Astrocyte of the spinal cord (primary cell): ENCODE measurements at regions not wholly inside any gene's neighbourhood (a gene's known extent, or its start where the extent isn't known, plus 50 kb on each side); places are given as distances from the start of the nearest gene placed in this dataset.
"Not testable (repeated sequence)": the region's sequence is repeated elsewhere in the genome, so short reads cannot be mapped to it uniquely, and the experiment has no call there.

Experiments
- DNase-seq: peaks from one replicate; pipeline ENCODE4 v3.0.0; 2011; ENCODE audit warnings: low read depth, low spot score
- H3K4me3 ChIP-seq: 2 replicates; pipeline ENCODE4 v1.5.1; 2011; ENCODE audit warnings: low read depth, mild to moderate bottlenecking, low read length, moderate library complexity
- in situ Hi-C: cut with HindIII; loops from 2 replicates; pipeline ENCODE4 v1.10.0; 2017; ENCODE audit warnings: low sequenced_read_pairs
- TF ChIP-seq, protein P1 (sequence below): IDR thresholded peaks from 2 replicates; pipeline ENCODE4 v1.5.1; 2012; ENCODE audit warnings: low read depth, mild to moderate bottlenecking, low read length, inconsistent platforms

DNA sequence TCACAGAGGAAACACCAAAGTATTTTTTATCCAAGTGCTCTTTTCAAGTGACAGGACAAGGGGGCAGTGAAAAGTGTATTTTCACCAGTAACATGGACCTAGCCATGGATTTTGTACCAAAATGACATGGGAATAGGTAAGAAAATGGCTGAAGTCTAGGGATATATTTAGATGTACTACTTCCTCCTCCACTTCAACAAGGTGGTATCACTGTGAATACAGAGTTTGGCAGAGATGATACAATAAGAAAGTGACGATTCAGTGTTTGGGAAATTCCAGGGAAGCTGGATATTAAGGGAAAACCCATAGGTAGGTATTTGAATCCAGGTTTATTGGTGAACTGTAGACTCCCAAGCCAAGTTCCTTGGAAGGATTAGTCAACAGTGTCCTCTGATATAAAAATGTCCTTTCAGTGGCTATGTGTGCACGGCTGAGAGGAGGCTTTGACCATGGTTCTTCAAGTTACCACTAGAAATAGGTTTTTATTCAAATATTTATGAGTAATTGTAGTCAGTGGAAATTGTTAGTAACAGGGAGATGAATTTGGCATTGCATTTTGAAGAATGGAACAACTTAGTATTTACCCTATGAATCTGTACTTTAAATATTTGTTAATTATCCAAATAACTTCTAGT, 356.0 kb upstream of the CITED2 start:
- in situ Hi-C loops = no loop called here
- TF ChIP-seq, protein P1, sequence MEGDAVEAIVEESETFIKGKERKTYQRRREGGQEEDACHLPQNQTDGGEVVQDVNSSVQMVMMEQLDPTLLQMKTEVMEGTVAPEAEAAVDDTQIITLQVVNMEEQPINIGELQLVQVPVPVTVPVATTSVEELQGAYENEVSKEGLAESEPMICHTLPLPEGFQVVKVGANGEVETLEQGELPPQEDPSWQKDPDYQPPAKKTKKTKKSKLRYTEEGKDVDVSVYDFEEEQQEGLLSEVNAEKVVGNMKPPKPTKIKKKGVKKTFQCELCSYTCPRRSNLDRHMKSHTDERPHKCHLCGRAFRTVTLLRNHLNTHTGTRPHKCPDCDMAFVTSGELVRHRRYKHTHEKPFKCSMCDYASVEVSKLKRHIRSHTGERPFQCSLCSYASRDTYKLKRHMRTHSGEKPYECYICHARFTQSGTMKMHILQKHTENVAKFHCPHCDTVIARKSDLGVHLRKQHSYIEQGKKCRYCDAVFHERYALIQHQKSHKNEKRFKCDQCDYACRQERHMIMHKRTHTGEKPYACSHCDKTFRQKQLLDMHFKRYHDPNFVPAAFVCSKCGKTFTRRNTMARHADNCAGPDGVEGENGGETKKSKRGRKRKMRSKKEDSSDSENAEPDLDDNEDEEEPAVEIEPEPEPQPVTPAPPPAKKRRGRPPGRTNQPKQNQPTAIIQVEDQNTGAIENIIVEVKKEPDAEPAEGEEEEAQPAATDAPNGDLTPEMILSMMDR = no peak
- DNase-seq = no peak
- no peak overlapping the region for H3K4me3 ChIP-seq

DNA sequence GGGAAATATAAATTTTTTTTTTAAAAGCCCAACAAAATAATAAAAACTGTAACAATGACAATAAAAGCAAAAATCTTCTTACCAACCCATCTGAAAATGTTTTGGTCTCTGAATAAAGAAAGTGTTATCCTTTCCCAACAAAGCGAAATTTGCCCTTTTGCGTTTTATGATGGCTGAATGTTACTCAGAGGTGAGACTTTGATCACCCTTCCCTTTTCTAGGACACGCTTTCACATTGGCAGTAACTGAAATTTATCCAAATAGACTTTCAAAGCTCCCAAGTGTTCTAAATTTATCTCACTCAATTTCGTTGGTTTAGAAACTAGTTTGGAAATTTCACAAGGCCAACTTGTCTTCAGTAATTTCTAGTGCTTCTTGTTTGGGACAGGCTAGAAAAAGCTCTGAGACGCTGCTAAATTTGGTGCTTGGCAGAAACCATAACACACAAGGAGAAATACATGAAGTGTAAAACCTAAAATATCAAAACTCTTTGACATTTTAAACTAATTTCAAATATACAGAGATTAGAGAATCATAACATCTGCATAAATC, 354.5 kb upstream of the CITED2 start:
- TF ChIP-seq, protein P1 = no peak
- H3K4me3 ChIP-seq = no peak overlapping the region
- DNase-seq = no peak
- in situ Hi-C loops = no loop called here

DNA sequence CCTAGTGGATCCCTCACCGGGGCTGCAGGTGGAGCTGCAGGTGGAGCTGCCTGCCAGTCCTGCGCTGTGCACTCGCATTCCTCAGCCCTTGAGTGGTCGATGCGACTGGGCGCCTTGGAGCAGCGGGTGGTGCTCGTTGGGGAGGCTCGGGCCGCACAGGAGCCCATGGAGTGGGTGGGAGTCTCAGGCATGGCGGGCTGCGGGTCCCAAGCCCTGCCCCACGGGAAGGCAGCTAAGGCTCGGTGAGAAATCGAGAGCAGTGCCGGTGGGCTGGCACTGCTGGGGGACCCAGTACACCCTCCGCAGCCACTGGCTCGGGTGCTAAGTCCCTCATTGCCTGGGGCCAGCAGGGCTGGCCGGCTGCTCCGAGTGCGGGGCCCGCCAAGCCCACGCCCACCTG, 351.8 kb upstream of the CITED2 start:
- DNase-seq, in situ Hi-C loops: not testable (repeated sequence)

DNA sequence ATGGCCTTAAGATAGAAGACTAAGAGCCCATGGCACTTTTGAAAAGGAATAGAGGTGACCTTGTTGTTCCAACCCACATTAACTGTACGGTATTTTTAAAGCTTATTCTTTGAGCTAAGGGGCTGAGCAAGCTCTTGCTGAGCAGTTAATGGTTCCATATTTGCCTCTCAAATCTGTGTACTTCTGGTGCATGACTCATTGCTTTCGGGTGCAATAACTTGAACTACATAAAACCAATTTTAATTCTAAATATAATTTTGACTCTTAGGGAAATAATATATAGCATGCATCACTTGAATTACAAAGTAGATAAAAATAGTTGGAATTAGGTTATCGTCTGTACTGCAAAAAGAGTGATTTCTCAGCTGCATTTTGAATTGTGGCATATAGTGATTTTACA, 348.1 kb upstream of the CITED2 start:
- no peak overlapping the region for H3K4me3 ChIP-seq
- TF ChIP-seq, protein P1 = no peak
- DNase-seq = peak; percentile 24
- in situ Hi-C loops = no loop called here

More for the DNA sequence above, 351.8 kb upstream of the CITED2 start:
- not testable (repeated sequence) for H3K4me3 ChIP-seq

DNA sequence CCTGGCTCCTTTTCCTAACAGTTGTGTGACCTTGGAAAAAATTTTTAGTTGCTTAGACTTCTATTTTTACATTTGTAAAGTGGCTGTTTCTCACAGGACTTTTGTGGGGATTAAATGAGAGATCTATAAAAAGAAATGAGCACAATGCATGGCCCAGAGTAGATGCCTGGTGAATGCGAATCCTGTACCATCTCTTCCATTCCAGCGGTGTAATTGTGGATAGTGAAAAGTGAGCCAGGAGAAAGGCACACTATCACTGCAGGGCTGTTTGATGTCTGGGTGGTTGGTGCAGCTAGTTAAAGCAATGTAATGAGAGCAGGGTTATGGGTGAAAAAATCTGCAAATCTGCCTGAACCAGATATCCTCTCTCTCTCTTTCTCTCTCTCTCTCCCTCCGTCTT, 347.5 kb upstream of the CITED2 start:
- DNase-seq = no peak
- in situ Hi-C loops = no loop called here
- no peak overlapping the region for H3K4me3 ChIP-seq
- TF ChIP-seq, protein P1 = no peak

DNA sequence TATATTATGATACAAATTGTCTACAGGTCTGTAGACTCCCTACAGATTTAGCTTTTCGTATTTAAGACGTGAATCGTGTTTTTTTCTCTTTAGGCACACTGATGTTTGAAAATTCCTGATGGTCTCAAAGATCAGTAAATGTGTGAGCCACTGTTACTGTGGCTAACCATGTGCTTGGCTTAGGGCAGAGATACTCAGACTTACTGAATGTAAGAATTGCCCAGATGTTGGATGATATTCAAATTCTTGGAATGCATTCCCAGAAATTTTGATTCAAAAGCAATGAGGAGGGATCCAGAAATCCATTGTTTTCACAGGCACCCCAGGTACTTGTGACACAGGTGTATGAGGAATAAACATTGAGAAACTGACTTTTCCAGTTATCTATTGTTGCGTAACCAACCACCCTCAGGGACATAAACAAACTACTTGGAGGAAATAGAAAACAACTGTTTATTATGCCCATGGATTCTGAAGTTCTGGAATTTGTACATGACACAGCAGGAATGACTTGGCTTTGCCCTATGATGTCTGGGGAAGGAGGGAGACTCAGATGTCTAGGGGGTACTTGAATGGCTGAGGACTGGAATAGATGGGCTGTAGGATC, 339.6 kb upstream of the CITED2 start:
- peak; percentile 5 for DNase-seq
- in situ Hi-C loops = no loop called here

DNA sequence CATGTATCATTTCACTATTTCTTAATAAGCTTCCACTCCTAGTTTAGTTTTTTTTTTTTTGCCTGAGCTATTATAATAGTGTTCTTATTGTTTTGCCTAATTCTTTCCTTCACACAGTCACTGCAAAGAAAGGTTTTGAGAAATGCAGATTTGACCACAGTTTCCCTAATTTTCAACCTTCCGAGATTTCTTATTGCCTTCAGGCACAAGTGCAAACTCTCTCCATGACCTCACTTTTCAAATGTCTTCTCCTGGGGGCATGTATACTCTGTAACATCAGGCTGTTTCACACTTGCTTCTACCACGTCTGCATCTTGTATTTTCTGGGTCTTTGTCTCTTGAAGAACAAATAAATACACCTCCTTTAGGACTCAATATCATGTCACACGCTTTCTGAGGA, 339.0 kb upstream of the CITED2 start:
- DNase-seq = no peak
- in situ Hi-C loops = no loop called here
- H3K4me3 ChIP-seq = no peak overlapping the region
- TF ChIP-seq, protein P1 = no peak

More for the DNA sequence above, 339.6 kb upstream of the CITED2 start:
- H3K4me3 ChIP-seq = no peak overlapping the region
- TF ChIP-seq, protein P1 = no peak
